ENCODE measurements at regions not wholly inside any gene's neighbourhood (a gene's known extent, or its start where the extent isn't known, plus 50 kb on each side); places are given as distances from the start of the nearest gene placed in this dataset.

DNA sequence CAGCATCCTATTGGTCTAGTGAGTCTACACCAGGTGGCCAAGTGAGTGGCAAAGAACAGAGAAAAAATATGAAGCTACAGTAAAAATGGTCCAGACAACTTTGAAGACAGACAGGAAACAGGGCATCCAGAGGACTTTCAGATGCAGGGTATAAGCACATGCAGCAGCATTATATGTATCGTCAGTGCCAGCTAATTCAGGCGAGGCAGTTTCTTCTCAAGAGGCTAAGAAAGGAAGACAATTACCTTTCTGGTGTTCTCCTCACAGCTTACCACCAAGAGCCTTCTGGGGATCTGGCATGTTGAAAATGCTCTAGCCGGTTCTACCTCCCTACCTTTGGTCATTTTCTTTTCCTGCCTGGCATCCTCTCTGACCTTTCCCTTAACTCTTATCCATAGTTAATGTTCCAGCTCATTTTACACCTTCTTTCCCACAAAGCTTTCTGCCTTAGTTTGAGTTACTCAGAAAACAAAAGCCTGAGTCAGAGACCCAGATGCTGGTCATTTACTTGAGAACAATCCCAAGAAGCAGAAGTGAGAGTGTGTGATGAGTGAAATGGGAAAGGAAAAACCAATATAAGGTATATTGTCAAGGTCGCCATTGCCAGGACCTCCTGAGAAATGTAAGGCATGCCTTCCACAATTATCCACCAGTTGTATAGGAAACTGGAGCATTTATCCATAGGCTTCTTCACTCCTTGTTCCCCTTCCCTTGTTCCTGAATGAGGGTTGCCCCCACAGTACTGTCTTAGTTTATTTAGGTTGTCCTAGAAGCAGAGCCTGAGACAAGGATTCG lies 444.1 kb downstream of the PLPP3 start:
- Mint-ChIP-seq H3K4me1 (no peaks in the 10 kb centered on the region), H3K9me3 (no peaks in the 10 kb centered on the region), H3K4me3 (no peak overlapping the region), H3K36me3 (no peaks in the 10 kb centered on the region), H3K27ac (no peak overlapping the region), H3K27me3 (peaks cover 0 to 1% of the 10 kb centered on the region in 2 donors)
- ChIA-PET CTCF (no interaction called here), POLR2A (no interaction called here)
- Histone ChIP-seq H3K36me3 (ENCODE audit: control insufficient read depth in 2 of 2, extremely low read depth in 1 of 2, insufficient read depth in 1 of 2, low read length in 1 of 2) (no peaks in the 10 kb centered on the region), H3K27ac (ENCODE audit: low read length) (no peak overlapping the region), H3K9me3 (no peaks in the 10 kb centered on the region), H3K4me1 (ENCODE audit: control insufficient read depth in 1 of 2, extremely low read depth in 1 of 2, insufficient read depth in 2 of 2, low read length in 2 of 2) (peaks cover 0 to 16% of the 10 kb centered on the region in 2 experiments), H3K27me3 (replicated peaks in 1 of 2; ENCODE audit: control insufficient read depth in 2 of 2, extremely low read depth in 1 of 2, insufficient read depth in 2 of 2, low read length in 1 of 2) (no peaks in the 10 kb centered on the region), H3K4me3 (ENCODE audit: control insufficient read depth in 1 of 2, extremely low read depth in 1 of 2, low read length in 1 of 2) (no peak overlapping the region)
- no peak for ATAC-seq (replicated peaks in 1 of 4)
- DNase-seq, result no peak
- 54% methylated on average over 4 of the region's 5 CpGs for WGBS (ENCODE audit: insufficient coverage)

DNA sequence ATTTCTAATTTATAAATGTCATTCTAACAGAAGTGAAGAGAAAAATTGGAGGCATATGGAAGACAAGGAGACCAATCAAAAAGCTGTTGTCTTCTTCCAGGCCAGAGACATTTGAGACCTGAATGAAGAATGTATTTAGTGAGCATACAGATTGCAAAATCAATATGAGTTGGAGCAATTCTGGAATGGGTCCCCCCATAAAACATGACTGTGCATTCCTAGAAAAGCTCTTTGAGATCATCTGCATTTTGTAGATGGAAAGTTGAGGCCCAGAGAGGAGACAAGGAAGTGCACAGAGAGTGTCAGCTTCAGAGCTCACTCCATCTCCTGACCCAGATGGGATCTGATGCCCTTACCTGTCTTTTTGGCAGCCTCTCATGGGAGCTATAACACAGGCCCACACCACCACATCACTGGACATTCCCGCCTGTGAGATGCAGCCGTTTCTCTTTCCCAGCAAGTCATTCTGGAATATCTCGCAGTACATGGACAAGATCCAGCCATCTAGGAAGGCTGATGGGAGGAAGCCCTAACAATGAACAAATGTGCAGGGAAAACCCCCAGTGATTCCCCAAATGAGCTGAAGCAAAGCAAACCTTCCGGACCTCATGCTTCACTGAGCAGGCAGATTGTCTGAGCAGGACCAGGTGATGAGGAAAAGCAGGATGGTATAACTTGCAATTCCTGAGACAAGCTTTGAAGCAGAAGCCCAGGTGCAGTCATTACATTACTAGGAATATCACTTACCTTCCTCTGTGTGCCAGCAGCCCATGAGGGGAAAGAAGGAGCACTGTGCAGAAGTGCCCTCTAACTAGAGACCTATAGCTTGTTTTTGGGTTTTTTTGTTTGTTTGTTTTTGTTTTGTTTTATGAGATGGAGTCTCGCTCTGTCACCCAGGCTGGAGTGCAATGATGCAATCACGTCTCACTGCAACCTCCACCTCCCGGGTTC lies 445.6 kb downstream of the PLPP3 start:
- CTCF ChIA-PET, result no interaction called here

DNA sequence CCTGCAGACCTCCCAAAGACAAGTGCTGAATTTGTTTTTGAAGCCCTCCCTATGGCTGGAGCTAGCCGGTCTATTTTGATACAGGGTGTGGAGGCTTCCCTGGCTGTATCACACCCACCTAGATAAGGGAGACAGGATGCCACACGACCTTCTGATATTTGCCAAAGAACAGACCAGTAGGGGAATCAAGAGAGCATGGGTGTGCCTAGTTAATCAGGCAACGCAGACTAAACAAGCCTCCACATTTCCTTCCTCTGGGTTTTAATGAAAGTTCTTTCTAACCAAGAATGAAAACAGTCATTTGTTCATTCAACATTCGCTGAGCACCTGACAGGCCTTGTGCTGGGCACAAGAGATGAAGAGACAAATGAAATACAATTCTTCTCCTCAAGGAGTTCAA lies 446.8 kb downstream of the PLPP3 start:
- Mint-ChIP-seq H3K27ac (no peak overlapping the region), H3K4me3 (no peak overlapping the region), H3K9me3 (peaks cover 0 to 4% (median 0%) of the 10 kb centered on the region in 3 donors), H3K36me3 (no peaks in the 10 kb centered on the region), H3K27me3 (peaks cover 0 to 1% of the 10 kb centered on the region in 2 donors), H3K4me1 (no peaks in the 10 kb centered on the region)
- no peak overlapping the region for H3K27ac ChIP-seq (ENCODE audit: low read length)
- H3K4me1 ChIP-seq (ENCODE audit: control insufficient read depth in 1 of 2, extremely low read depth in 1 of 2, insufficient read depth in 2 of 2, low read length in 2 of 2), result peaks cover 0 to 16% of the 10 kb centered on the region in 2 experiments
- no CpG with 5 or more reads among the region's 4 CpGs for WGBS (ENCODE audit: insufficient coverage)
- ChIA-PET POLR2A (no interaction called here), CTCF (no interaction called here)
- no peak for DNase-seq
- no peak overlapping the region for H3K4me3 ChIP-seq (ENCODE audit: control insufficient read depth in 1 of 2, extremely low read depth in 1 of 2, low read length in 1 of 2)
- H3K36me3 ChIP-seq (ENCODE audit: control insufficient read depth in 2 of 2, extremely low read depth in 1 of 2, insufficient read depth in 1 of 2, low read length in 1 of 2), result no peaks in the 10 kb centered on the region
- ATAC-seq (replicated peaks in 1 of 4), result no peak
- no peaks in the 10 kb centered on the region for H3K9me3 ChIP-seq
- no peaks in the 10 kb centered on the region for H3K27me3 ChIP-seq (replicated peaks in 1 of 2; ENCODE audit: control insufficient read depth in 2 of 2, extremely low read depth in 1 of 2, insufficient read depth in 2 of 2, low read length in 1 of 2)

More for the DNA sequence above, 445.6 kb downstream of the PLPP3 start:
- H3K4me3 Mint-ChIP-seq, result no peak overlapping the region
- H3K27ac Mint-ChIP-seq, result no peak overlapping the region
- no peak overlapping the region for H3K27ac ChIP-seq (ENCODE audit: low read length)
- H3K36me3 ChIP-seq (ENCODE audit: control insufficient read depth in 2 of 2, extremely low read depth in 1 of 2, insufficient read depth in 1 of 2, low read length in 1 of 2), result no peaks in the 10 kb centered on the region
- H3K36me3 Mint-ChIP-seq, result no peaks in the 10 kb centered on the region
- POLR2A ChIA-PET, result interaction anchor here in 1 of 2 donors (0.6 kb wide), 1 partner anchor 17 kb away, joined by 3 read pairs; no protein-coding TSS in a partner anchor
- H3K27me3 ChIP-seq (replicated peaks in 1 of 2; ENCODE audit: control insufficient read depth in 2 of 2, extremely low read depth in 1 of 2, insufficient read depth in 2 of 2, low read length in 1 of 2), result no peaks in the 10 kb centered on the region
- no peaks in the 10 kb centered on the region for H3K4me1 Mint-ChIP-seq
- WGBS (ENCODE audit: insufficient coverage), result 100% methylated on average over 1 of the region's 7 CpGs
- ATAC-seq (replicated peaks in 1 of 4) (no peak), DNase-seq (no peak)
- H3K4me1 ChIP-seq (ENCODE audit: control insufficient read depth in 1 of 2, extremely low read depth in 1 of 2, insufficient read depth in 2 of 2, low read length in 2 of 2), result peaks cover 0 to 16% of the 10 kb centered on the region in 2 experiments
- H3K9me3 ChIP-seq, result no peaks in the 10 kb centered on the region
- H3K9me3 Mint-ChIP-seq, result peaks cover 0 to 4% (median 0%) of the 10 kb centered on the region in 3 donors
- H3K4me3 ChIP-seq (ENCODE audit: control insufficient read depth in 1 of 2, extremely low read depth in 1 of 2, low read length in 1 of 2), result no peak overlapping the region
- H3K27me3 Mint-ChIP-seq, result peaks cover 0 to 1% of the 10 kb centered on the region in 2 donors

DNA sequence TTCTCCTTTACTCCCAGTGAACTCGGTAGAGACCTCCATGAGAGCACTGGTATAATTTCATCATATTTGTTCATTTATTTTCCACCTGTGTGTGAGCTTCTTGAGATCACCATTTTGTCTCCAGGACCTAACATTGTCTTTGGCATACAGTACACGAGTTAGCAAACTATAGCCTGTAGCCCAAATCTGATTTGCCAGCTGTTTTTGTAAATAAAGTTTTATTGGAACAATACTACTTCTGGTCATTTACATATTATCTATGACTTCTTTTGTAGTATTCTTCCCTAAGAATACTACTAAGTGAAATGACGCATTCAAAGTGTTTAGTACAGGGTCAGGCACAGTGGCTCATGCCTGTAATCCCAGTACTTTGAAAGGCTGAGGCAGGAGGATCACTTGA lies 449.5 kb downstream of the PLPP3 start:
- no peaks in the 10 kb centered on the region for H3K9me3 ChIP-seq
- ChIA-PET POLR2A (no interaction called here), CTCF (no interaction called here)
- no peak overlapping the region for H3K27ac Mint-ChIP-seq
- H3K27ac ChIP-seq (ENCODE audit: low read length), result no peak overlapping the region
- no peaks in the 10 kb centered on the region for H3K36me3 ChIP-seq (ENCODE audit: control insufficient read depth in 2 of 2, extremely low read depth in 1 of 2, insufficient read depth in 1 of 2, low read length in 1 of 2)
- peaks cover 0 to 4% (median 2%) of the 10 kb centered on the region in 3 donors for H3K9me3 Mint-ChIP-seq
- H3K27me3 Mint-ChIP-seq, result peaks cover 0 to 1% of the 10 kb centered on the region in 2 donors
- no peak overlapping the region for H3K4me3 Mint-ChIP-seq
- peaks cover 0 to 16% of the 10 kb centered on the region in 2 experiments for H3K4me1 ChIP-seq (ENCODE audit: control insufficient read depth in 1 of 2, extremely low read depth in 1 of 2, insufficient read depth in 2 of 2, low read length in 2 of 2)
- DNase-seq, result no peak
- ATAC-seq (replicated peaks in 1 of 4), result no peak
- no peaks in the 10 kb centered on the region for H3K36me3 Mint-ChIP-seq
- no peak overlapping the region for H3K4me3 ChIP-seq (ENCODE audit: control insufficient read depth in 1 of 2, extremely low read depth in 1 of 2, low read length in 1 of 2)
- no peaks in the 10 kb centered on the region for H3K4me1 Mint-ChIP-seq
- no peaks in the 10 kb centered on the region for H3K27me3 ChIP-seq (replicated peaks in 1 of 2; ENCODE audit: control insufficient read depth in 2 of 2, extremely low read depth in 1 of 2, insufficient read depth in 2 of 2, low read length in 1 of 2)
- WGBS (ENCODE audit: insufficient coverage), result 29% methylated on average over 1 of the region's 3 CpGs

DNA sequence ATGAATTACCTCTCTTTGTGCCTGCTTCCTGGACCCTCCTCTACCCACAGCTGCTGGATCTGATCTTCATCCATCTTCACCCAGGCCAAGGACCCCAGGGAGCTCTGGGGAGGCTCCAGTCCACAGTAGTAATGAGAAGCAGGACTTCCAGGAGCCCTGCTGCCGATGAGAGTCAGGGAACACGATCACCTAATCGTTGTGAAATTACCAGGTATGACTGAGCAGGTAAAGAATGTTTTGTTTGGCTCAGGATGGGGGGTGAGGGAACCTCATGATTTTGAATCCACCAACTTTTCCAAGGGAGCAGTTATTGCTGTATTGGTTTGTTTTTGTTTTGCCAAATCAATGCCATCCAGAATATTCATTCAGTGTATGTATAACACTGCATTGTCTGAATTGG lies 454.0 kb downstream of the PLPP3 start:
- Mint-ChIP-seq H3K9me3 (peaks cover 8 to 14% (median 9%) of the 10 kb centered on the region in 3 donors), H3K4me1 (no peaks in the 10 kb centered on the region), H3K4me3 (no peak overlapping the region), H3K36me3 (no peaks in the 10 kb centered on the region), H3K27me3 (no peaks in the 10 kb centered on the region), H3K27ac (no peak overlapping the region)
- Histone ChIP-seq H3K27ac (ENCODE audit: low read length) (no peak overlapping the region), H3K27me3 (replicated peaks in 1 of 2; ENCODE audit: control insufficient read depth in 2 of 2, extremely low read depth in 1 of 2, insufficient read depth in 2 of 2, low read length in 1 of 2) (no peaks in the 10 kb centered on the region), H3K4me1 (ENCODE audit: control insufficient read depth in 1 of 2, extremely low read depth in 1 of 2, insufficient read depth in 2 of 2, low read length in 2 of 2) (no peaks in the 10 kb centered on the region), H3K36me3 (ENCODE audit: control insufficient read depth in 2 of 2, extremely low read depth in 1 of 2, insufficient read depth in 1 of 2, low read length in 1 of 2) (no peaks in the 10 kb centered on the region), H3K9me3 (no peaks in the 10 kb centered on the region), H3K4me3 (ENCODE audit: control insufficient read depth in 1 of 2, extremely low read depth in 1 of 2, low read length in 1 of 2) (no peak overlapping the region)
- DNase-seq (no peak), ATAC-seq (replicated peaks in 1 of 4) (no peak)
- WGBS (ENCODE audit: insufficient coverage), result no CpG with 5 or more reads among the region's 3 CpGs
- ChIA-PET CTCF (no interaction called here), POLR2A (no interaction called here)

DNA sequence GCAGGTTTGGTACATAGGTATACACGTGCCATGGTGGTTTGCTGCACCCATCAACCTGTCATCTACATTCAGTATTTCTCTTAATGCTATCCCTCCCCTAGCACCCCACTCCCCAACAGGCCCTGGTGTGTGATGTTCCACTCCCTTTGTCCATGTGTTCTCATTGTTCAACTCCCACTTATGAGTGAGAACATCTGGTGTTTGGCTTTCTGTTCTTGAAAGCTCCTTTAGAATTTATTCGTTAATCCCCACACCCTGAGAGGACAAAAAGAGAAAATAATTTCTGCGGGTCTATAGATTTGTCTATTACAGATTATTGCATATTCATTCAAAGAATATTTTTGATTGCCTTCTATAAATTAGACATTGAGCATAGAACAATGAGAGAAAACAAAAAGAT lies 455.5 kb downstream of the PLPP3 start:
- Mint-ChIP-seq H3K27ac (no peak overlapping the region), H3K4me1 (no peaks in the 10 kb centered on the region), H3K27me3 (no peaks in the 10 kb centered on the region), H3K9me3 (peaks cover 4 to 14% (median 9%) of the 10 kb centered on the region in 3 donors), H3K36me3 (no peaks in the 10 kb centered on the region), H3K4me3 (no peak overlapping the region)
- ATAC-seq (replicated peaks in 1 of 4) (no peak), DNase-seq (no peak)
- ChIA-PET POLR2A (no interaction called here), CTCF (no interaction called here)
- no peak overlapping the region for H3K27ac ChIP-seq (ENCODE audit: low read length)
- H3K4me1 ChIP-seq (ENCODE audit: control insufficient read depth in 1 of 2, extremely low read depth in 1 of 2, insufficient read depth in 2 of 2, low read length in 2 of 2), result no peaks in the 10 kb centered on the region
- H3K4me3 ChIP-seq (ENCODE audit: control insufficient read depth in 1 of 2, extremely low read depth in 1 of 2, low read length in 1 of 2), result no peak overlapping the region
- no peaks in the 10 kb centered on the region for H3K27me3 ChIP-seq (replicated peaks in 1 of 2; ENCODE audit: control insufficient read depth in 2 of 2, extremely low read depth in 1 of 2, insufficient read depth in 2 of 2, low read length in 1 of 2)
- H3K36me3 ChIP-seq (ENCODE audit: control insufficient read depth in 2 of 2, extremely low read depth in 1 of 2, insufficient read depth in 1 of 2, low read length in 1 of 2), result no peaks in the 10 kb centered on the region
- WGBS (ENCODE audit: insufficient coverage), result no CpG with 5 or more reads among the region's 3 CpGs
- H3K9me3 ChIP-seq, result no peaks in the 10 kb centered on the region
